ENCODE measurements at regions not wholly inside any gene's neighbourhood (a gene's known extent, or its start where the extent isn't known, plus 50 kb on each side); places are given as distances from the start of the nearest gene placed in this dataset.

DNA sequence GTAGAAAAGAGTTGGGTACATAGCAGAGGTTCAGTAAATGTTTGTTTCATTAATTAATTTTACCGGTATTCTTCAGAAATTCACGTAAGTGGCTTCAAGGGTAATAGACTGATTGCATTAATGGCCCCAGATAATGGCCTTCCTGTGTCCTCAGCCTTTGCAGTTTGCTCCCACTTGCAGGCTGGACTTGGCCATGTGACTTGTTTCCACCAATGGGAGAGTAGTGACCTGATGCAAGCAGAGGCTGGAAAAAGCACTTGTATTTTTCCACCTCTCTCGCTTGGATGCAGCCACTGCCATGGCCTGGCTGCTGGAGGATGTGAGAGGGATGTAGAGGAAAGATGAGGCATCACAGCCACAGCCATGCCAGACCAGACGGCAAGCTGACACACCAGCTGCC lies 480.9 kb downstream of the CDK5RAP2 start:
- POLR2A ChIA-PET: no interaction called here
- intact Hi-C loops (cut with micrococcal nuclease; ENCODE audit: unreplicated experiment) (no loop called here), in situ Hi-C loops (cut with HindIII; ENCODE audit: low pct_unique_long_range_greater_than_20kb, low sequenced_read_pairs) (no loop called here)
- DNase-seq (ENCODE audit: low read depth, low spot score) (no peak), ATAC-seq (no peak)
- no peaks in the 10 kb centered on the region for H3K36me3 ChIP-seq (ENCODE audit: control insufficient read depth, insufficient read depth, low read length)
- H3K27me3 ChIP-seq (ENCODE audit: control insufficient read depth, insufficient read depth, low read length): no peaks in the 10 kb centered on the region
- no peak overlapping the region for H3K27ac ChIP-seq (ENCODE audit: low read length)
- no peaks in the 10 kb centered on the region for H3K4me1 ChIP-seq (ENCODE audit: control insufficient read depth, insufficient read depth, low read length)
- TF ChIP-seq TCF7L2 (IDR thresholded peaks at IDR 0.05; ENCODE audit: low read depth, low read length) (no peak), POLR2AphosphoS5 (IDR thresholded peaks at IDR 0.05; ENCODE audit: low read depth, low read length) (no peak), SIN3A (IDR thresholded peaks at IDR 0.05; ENCODE audit: borderline replicate concordance, insufficient read depth, low read depth, low read length) (no peak)
- TF ChIP-seq, protein P1, sequence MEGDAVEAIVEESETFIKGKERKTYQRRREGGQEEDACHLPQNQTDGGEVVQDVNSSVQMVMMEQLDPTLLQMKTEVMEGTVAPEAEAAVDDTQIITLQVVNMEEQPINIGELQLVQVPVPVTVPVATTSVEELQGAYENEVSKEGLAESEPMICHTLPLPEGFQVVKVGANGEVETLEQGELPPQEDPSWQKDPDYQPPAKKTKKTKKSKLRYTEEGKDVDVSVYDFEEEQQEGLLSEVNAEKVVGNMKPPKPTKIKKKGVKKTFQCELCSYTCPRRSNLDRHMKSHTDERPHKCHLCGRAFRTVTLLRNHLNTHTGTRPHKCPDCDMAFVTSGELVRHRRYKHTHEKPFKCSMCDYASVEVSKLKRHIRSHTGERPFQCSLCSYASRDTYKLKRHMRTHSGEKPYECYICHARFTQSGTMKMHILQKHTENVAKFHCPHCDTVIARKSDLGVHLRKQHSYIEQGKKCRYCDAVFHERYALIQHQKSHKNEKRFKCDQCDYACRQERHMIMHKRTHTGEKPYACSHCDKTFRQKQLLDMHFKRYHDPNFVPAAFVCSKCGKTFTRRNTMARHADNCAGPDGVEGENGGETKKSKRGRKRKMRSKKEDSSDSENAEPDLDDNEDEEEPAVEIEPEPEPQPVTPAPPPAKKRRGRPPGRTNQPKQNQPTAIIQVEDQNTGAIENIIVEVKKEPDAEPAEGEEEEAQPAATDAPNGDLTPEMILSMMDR (IDR thresholded peaks at IDR 0.05): no peak
- TF ChIP-seq, protein P2, sequence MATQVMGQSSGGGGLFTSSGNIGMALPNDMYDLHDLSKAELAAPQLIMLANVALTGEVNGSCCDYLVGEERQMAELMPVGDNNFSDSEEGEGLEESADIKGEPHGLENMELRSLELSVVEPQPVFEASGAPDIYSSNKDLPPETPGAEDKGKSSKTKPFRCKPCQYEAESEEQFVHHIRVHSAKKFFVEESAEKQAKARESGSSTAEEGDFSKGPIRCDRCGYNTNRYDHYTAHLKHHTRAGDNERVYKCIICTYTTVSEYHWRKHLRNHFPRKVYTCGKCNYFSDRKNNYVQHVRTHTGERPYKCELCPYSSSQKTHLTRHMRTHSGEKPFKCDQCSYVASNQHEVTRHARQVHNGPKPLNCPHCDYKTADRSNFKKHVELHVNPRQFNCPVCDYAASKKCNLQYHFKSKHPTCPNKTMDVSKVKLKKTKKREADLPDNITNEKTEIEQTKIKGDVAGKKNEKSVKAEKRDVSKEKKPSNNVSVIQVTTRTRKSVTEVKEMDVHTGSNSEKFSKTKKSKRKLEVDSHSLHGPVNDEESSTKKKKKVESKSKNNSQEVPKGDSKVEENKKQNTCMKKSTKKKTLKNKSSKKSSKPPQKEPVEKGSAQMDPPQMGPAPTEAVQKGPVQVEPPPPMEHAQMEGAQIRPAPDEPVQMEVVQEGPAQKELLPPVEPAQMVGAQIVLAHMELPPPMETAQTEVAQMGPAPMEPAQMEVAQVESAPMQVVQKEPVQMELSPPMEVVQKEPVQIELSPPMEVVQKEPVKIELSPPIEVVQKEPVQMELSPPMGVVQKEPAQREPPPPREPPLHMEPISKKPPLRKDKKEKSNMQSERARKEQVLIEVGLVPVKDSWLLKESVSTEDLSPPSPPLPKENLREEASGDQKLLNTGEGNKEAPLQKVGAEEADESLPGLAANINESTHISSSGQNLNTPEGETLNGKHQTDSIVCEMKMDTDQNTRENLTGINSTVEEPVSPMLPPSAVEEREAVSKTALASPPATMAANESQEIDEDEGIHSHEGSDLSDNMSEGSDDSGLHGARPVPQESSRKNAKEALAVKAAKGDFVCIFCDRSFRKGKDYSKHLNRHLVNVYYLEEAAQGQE (IDR thresholded peaks at IDR 0.05; ENCODE audit: insufficient read depth in 1 of 2, low read depth in 2 of 2, low read length in 1 of 2): no peak
- H3K9me3 ChIP-seq (ENCODE audit: control insufficient read depth, insufficient read depth, low read depth, low read length): no peaks in the 10 kb centered on the region
- no TSS peak for BruUV-seq (replicated peaks)
- CTCF ChIA-PET: no interaction called here
- no peak overlapping the region for H3K4me3 ChIP-seq (ENCODE audit: low read depth in 2 of 2, low read length in 2 of 2)

DNA sequence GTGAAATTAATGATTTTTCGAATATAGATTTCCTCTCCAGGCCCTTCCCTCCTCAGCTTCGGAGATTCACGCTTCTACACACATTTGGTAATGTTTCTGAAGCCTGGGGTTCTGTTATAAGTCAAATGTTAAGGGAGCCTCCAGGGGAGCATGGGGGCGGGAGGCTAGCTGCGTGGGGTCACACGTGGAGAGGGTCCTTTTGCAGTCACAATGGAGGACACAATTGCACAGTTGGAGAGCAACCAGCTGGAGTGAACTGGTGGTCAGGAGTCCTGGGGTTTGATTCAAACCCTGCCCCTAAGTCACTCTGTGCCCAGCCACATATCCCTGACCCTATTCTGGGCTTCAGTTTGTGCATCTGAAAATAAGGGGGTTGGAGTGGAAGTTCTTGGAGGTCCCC lies 481.4 kb downstream of the CDK5RAP2 start:
- intact Hi-C loops (cut with micrococcal nuclease; ENCODE audit: unreplicated experiment): no loop called here
- Histone ChIP-seq H3K27ac (ENCODE audit: low read length) (no peak overlapping the region), H3K36me3 (ENCODE audit: control insufficient read depth, insufficient read depth, low read length) (no peaks in the 10 kb centered on the region), H3K4me3 (ENCODE audit: low read depth in 2 of 2, low read length in 2 of 2) (no peak overlapping the region), H3K27me3 (ENCODE audit: control insufficient read depth, insufficient read depth, low read length) (no peaks in the 10 kb centered on the region), H3K9me3 (ENCODE audit: control insufficient read depth, insufficient read depth, low read depth, low read length) (no peaks in the 10 kb centered on the region), H3K4me1 (ENCODE audit: control insufficient read depth, insufficient read depth, low read length) (no peaks in the 10 kb centered on the region)
- no peak for ATAC-seq
- DNase-seq (ENCODE audit: low read depth, low spot score): no peak
- POLR2A ChIA-PET: no interaction called here
- no peak for TF ChIP-seq TCF7L2 (IDR thresholded peaks at IDR 0.05; ENCODE audit: low read depth, low read length)
- CTCF ChIA-PET: no interaction called here
- in situ Hi-C loops (cut with HindIII; ENCODE audit: low pct_unique_long_range_greater_than_20kb, low sequenced_read_pairs): no loop called here
- no TSS peak for BruUV-seq (replicated peaks)

DNA sequence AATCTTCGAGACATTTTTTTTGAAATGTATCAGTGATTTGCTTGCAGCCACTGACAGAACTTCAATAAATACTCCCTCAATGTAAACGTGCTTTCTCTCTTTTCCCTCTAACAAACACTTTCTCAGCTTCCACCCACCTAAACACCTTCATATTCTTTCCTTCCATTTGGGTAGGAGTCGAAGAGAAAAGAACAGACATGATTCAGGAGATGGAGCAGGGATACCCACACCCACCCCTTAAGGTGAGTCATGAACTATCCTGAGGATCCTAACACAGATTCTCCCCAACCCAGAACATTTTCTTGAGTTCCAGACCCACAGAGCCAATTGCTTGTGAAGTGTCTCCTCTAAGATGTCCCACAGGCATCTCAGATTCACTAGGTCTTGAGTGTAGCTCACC lies 488.8 kb downstream of the CDK5RAP2 start:
- ATAC-seq (no peak), DNase-seq (ENCODE audit: low read depth, low spot score) (no peak)
- H3K4me3 ChIP-seq (ENCODE audit: low read depth in 2 of 2, low read length in 2 of 2): no peak overlapping the region
- H3K27me3 ChIP-seq (ENCODE audit: control insufficient read depth, insufficient read depth, low read length): no peaks in the 10 kb centered on the region
- in situ Hi-C loops (cut with HindIII; ENCODE audit: low pct_unique_long_range_greater_than_20kb, low sequenced_read_pairs) (no loop called here), intact Hi-C loops (cut with micrococcal nuclease; ENCODE audit: unreplicated experiment) (no loop called here)
- no TSS peak for BruUV-seq (replicated peaks)
- H3K4me1 ChIP-seq (ENCODE audit: control insufficient read depth, insufficient read depth, low read length): no peaks in the 10 kb centered on the region
- TF ChIP-seq TCF7L2 (IDR thresholded peaks at IDR 0.05; ENCODE audit: low read depth, low read length) (no peak), SIN3A (IDR thresholded peaks at IDR 0.05; ENCODE audit: borderline replicate concordance, insufficient read depth, low read depth, low read length) (no peak), POLR2AphosphoS5 (IDR thresholded peaks at IDR 0.05; ENCODE audit: low read depth, low read length) (no peak)
- TF ChIP-seq, protein P2 (IDR thresholded peaks at IDR 0.05; ENCODE audit: insufficient read depth in 1 of 2, low read depth in 2 of 2, low read length in 1 of 2): no peak
- TF ChIP-seq, protein P1 (IDR thresholded peaks at IDR 0.05): no peak
- H3K9me3 ChIP-seq (ENCODE audit: control insufficient read depth, insufficient read depth, low read depth, low read length): no peaks in the 10 kb centered on the region
- no peak overlapping the region for H3K27ac ChIP-seq (ENCODE audit: low read length)
- ChIA-PET POLR2A (no interaction called here), CTCF (no interaction called here)
- no peaks in the 10 kb centered on the region for H3K36me3 ChIP-seq (ENCODE audit: control insufficient read depth, insufficient read depth, low read length)
